ENCODE measurements at regions not wholly inside any gene's neighbourhood (a gene's known extent, or its start where the extent isn't known, plus 50 kb on each side); places are given as distances from the start of the nearest gene placed in this dataset.

DNA sequence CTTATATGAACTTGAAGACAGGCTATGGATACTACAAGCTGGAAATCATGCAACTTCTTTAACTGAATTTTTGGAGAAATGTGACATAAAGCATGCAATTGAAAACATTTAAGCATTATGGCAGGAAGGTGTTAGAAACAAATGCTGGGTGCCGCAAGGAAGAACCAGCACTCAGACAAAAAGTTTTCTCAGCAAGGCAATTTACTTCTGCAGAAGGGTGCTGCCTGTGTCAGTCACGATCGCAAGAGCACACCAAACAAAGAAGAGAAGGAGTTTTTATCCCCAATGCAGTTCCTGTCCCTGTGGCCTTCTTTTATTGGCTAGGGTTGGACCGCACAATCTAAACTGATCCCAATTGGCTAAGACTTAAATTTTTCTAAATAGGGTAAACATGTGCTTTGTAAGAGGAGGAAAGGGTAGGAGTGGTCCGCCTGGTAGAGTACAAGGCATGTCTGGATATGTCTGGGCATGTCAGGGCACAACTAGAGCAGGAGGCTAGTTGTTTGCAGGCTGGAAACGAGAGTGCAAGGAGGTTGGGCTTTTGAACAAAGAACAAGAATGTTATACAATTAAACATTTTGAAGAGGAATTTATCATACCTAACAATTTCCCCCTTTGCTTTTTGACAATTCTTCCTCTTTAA is 109.6 kb upstream of the FAM3C start:
- no peak overlapping the region for H3K4me3 ChIP-seq (ENCODE audit: low read depth, low read length)
- no peaks in the 10 kb centered on the region for H3K36me3 ChIP-seq
- DNase-seq, result no peak
- H3K9me3 ChIP-seq, result peaks cover 6% of the 10 kb centered on the region
- H3K27me3 ChIP-seq, result no peaks in the 10 kb centered on the region
- TF ChIP-seq, protein P1, sequence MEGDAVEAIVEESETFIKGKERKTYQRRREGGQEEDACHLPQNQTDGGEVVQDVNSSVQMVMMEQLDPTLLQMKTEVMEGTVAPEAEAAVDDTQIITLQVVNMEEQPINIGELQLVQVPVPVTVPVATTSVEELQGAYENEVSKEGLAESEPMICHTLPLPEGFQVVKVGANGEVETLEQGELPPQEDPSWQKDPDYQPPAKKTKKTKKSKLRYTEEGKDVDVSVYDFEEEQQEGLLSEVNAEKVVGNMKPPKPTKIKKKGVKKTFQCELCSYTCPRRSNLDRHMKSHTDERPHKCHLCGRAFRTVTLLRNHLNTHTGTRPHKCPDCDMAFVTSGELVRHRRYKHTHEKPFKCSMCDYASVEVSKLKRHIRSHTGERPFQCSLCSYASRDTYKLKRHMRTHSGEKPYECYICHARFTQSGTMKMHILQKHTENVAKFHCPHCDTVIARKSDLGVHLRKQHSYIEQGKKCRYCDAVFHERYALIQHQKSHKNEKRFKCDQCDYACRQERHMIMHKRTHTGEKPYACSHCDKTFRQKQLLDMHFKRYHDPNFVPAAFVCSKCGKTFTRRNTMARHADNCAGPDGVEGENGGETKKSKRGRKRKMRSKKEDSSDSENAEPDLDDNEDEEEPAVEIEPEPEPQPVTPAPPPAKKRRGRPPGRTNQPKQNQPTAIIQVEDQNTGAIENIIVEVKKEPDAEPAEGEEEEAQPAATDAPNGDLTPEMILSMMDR (IDR thresholded peaks at IDR 0.05; ENCODE audit: low read depth, low read length), result no peak
- no peaks in the 10 kb centered on the region for H3K4me1 ChIP-seq

DNA sequence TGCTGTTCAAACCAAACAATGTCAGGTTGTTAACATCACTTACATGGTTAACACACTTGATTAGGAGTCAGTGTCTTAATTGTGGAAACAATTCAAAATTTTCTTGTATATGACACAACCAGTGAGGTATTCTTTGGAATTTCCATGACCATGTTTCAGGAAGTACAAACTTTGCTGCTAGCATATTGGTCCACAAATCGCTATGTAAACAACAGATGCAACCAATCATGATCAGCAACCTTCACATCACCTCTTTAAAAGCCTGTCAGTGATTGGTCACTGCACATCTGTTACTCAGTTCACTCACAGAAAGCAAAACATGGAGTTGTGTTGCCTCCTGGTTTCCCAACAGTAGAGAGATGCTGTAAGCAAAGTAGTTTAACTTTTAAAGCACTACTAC is 108.9 kb upstream of the FAM3C start:
- H3K27me3 ChIP-seq, result no peaks in the 10 kb centered on the region
- H3K4me1 ChIP-seq, result no peaks in the 10 kb centered on the region
- DNase-seq, result no peak
- peaks cover 5% of the 10 kb centered on the region for H3K9me3 ChIP-seq
- no peaks in the 10 kb centered on the region for H3K36me3 ChIP-seq
- TF ChIP-seq, protein P1 (IDR thresholded peaks at IDR 0.05; ENCODE audit: low read depth, low read length), result no peak
- no peak overlapping the region for H3K4me3 ChIP-seq (ENCODE audit: low read depth, low read length)

DNA sequence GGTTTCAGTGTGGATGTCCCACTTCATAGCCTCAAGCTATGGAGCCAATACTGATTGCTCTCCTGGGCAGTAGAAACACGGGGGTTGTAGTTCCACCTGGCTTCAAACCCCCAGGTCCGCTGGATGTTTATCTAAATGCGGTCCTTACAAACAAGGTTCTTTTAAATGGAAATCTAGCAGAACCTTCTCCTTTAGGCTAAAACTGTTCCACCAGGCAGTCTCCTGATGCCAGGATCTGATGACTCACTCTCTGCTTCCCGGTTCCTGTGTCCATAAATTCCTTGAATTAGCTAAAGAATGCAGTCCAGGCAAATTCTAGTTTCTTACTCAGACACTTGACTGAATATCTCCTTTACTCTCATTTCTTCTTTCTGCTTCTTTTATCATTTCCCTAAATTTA is 108.4 kb upstream of the FAM3C start:
- TF ChIP-seq, protein P1 (IDR thresholded peaks at IDR 0.05; ENCODE audit: low read depth, low read length), result no peak
- H3K4me3 ChIP-seq (ENCODE audit: low read depth, low read length), result no peak overlapping the region
- H3K9me3 ChIP-seq, result peaks cover 5% of the 10 kb centered on the region
- DNase-seq, result no peak
- no peaks in the 10 kb centered on the region for H3K36me3 ChIP-seq
- no peaks in the 10 kb centered on the region for H3K27me3 ChIP-seq
- no peaks in the 10 kb centered on the region for H3K4me1 ChIP-seq

DNA sequence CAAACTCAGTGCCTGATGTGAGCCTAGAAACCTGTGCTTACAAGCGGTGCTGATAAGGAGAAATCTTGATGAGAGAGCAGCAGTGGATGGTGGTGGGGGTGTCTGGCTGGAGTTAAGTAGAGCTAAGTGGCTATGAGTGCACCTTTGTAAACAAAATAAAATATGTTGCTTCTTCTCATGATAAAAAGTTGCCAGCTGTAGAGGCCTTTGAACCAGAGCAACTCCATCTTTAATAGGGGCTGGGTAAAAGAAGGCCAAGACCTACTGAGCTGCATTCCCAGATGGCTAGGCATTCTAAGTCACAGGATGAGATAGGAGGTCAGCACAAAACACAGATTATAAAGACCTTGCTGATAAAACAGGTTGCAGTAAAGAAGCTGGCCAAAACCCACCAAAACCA is 107.6 kb upstream of the FAM3C start:
- Histone ChIP-seq H3K27me3 (no peaks in the 10 kb centered on the region), H3K9me3 (peaks cover 5% of the 10 kb centered on the region), H3K4me3 (ENCODE audit: low read depth, low read length) (no peak overlapping the region), H3K36me3 (no peaks in the 10 kb centered on the region), H3K4me1 (no peaks in the 10 kb centered on the region)
- TF ChIP-seq, protein P1 (IDR thresholded peaks at IDR 0.05; ENCODE audit: low read depth, low read length), result no peak
- no peak for DNase-seq

DNA sequence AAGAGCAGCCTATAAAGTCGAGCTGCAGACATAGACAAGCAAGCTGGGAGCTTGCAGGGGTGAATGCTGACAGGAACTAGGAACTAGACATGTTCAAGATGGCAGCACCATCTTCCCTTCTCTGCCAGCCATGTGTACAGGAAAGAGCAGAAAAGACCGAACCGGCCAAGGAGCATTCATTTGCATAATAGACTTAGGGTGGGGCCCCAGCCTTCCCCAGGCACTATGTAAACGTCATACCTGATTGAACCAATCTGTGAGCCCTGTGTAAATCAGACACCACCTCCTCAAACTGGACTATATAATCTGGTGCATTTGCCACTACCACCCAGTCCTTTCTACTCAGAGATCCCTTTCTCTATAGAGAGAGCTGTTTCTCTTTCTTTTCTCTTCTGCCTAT is 106.9 kb upstream of the FAM3C start:
- Histone ChIP-seq H3K9me3 (peaks cover 5% of the 10 kb centered on the region), H3K36me3 (no peaks in the 10 kb centered on the region)

DNA sequence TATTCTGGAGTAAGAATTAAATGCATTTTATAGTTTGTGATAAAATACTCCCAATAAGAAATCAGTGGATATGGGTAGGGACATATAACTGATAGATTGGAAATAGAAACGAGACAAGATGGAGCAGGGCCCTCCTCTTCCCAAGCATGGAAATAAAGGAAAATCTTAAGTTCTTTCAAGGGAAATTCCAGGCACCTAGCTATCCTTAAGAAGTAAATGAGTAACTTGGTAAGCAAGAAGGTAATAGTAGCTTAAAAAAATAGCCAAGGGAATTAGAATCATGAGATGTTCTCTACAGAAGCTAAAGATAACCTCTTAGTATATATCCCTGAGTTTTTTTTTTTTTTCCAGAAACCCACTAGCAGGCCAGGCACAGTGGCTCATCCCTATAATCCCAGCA is 105.5 kb upstream of the FAM3C start:
- TF ChIP-seq, protein P1 (IDR thresholded peaks at IDR 0.05; ENCODE audit: low read depth, low read length), result no peak
- no peak for DNase-seq
- Histone ChIP-seq H3K27me3 (no peaks in the 10 kb centered on the region), H3K9me3 (peaks cover 5% of the 10 kb centered on the region), H3K36me3 (no peaks in the 10 kb centered on the region), H3K4me1 (no peaks in the 10 kb centered on the region), H3K4me3 (ENCODE audit: low read depth, low read length) (no peak overlapping the region)

More for the DNA sequence above, 106.9 kb upstream of the FAM3C start:
- Histone ChIP-seq H3K27me3 (no peaks in the 10 kb centered on the region), H3K4me3 (ENCODE audit: low read depth, low read length) (no peak overlapping the region), H3K4me1 (no peaks in the 10 kb centered on the region)
- no peak for DNase-seq
- TF ChIP-seq, protein P1 (IDR thresholded peaks at IDR 0.05; ENCODE audit: low read depth, low read length), result no peak

All from BE2C (cell line).